Transverse colon (tissue), 3 donors: ENCODE measurements at regions not wholly inside any gene's neighbourhood (a gene's known extent, or its start where the extent isn't known, plus 50 kb on each side); places are given as distances from the start of the nearest gene placed in this dataset.

Experiments
- EP300 ChIP-seq: sonication (generic); formaldehyde crosslinking; IDR thresholded peaks from one replicate; pipeline ENCODE4 v1.6.1; 2017; ENCODE audit warnings: antibody characterized with exemption, low read depth
- POLR2A ChIP-seq: fragments of 450-650 bp; IDR thresholded peaks from one replicate; pipeline ENCODE4 v1.6.1; 2016; ENCODE audit warnings: antibody characterized with exemption, mild to moderate bottlenecking, moderate library complexity
- TF ChIP-seq, protein P1 (sequence below), 5 experiments: fragments of 200-600 bp in 3 of 5; fragments of 450-650 bp in 2 of 5; sonication (generic) in 3 of 5; IDR thresholded peaks; 1 replicate in 2 of 5; 2 replicates in 3 of 5; pipeline ENCODE4 v1.5.1; 2016 to 2017; ENCODE audit warnings: antibody characterized with exemption in 5 of 5, inconsistent platforms in 3 of 5, mild to moderate bottlenecking in 2 of 5, moderate library complexity in 1 of 5

GRCh38 chr13:61935710-61936109, 520.1 kb upstream of the PCDH20 start:
- TF ChIP-seq POLR2A (no peak), EP300 (no peak)
- TF ChIP-seq, protein P1, sequence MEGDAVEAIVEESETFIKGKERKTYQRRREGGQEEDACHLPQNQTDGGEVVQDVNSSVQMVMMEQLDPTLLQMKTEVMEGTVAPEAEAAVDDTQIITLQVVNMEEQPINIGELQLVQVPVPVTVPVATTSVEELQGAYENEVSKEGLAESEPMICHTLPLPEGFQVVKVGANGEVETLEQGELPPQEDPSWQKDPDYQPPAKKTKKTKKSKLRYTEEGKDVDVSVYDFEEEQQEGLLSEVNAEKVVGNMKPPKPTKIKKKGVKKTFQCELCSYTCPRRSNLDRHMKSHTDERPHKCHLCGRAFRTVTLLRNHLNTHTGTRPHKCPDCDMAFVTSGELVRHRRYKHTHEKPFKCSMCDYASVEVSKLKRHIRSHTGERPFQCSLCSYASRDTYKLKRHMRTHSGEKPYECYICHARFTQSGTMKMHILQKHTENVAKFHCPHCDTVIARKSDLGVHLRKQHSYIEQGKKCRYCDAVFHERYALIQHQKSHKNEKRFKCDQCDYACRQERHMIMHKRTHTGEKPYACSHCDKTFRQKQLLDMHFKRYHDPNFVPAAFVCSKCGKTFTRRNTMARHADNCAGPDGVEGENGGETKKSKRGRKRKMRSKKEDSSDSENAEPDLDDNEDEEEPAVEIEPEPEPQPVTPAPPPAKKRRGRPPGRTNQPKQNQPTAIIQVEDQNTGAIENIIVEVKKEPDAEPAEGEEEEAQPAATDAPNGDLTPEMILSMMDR (IDR thresholded peaks at IDR 0.05), result no peak
